OCI-LY7 (cell line): ENCODE measurements at regions not wholly inside any gene's neighbourhood (a gene's known extent, or its start where the extent isn't known, plus 50 kb on each side); places are given as distances from the start of the nearest gene placed in this dataset.

ENCODE experiments used
- CTCF ChIP-seq: fragments of 200-600 bp; sonication (generic); conservative IDR thresholded peaks from 2 replicates; pipeline ENCODE4 v1.5.1; 2014; ENCODE audit warnings: mild to moderate bottlenecking, antibody characterized with exemption, low read length, moderate library complexity, mixed read lengths
- EZH2phosphoT487 ChIP-seq: fragments of 200-600 bp; sonication (generic); IDR thresholded peaks from 2 replicates; pipeline ENCODE4 v1.6.1; 2018; ENCODE audit warnings: low read depth, borderline replicate concordance, mild to moderate bottlenecking, mixed run types, antibody characterized with exemption, low read length, moderate library complexity, mixed read lengths

- TF ChIP-seq CTCF (no peak), EZH2phosphoT487 (no peak)
These were observed 326.8 kb upstream of the TMTC1 start for GRCh38 chr12:30110498-30110897.
